Forelimb muscle (tissue), 1 donor: ENCODE measurements at regions not wholly inside any gene's neighbourhood (a gene's known extent, or its start where the extent isn't known, plus 50 kb on each side); places are given as distances from the start of the nearest gene placed in this dataset.
"Not testable (repeated sequence)": the region's sequence is repeated elsewhere in the genome, so short reads cannot be mapped to it uniquely, and the experiment has no call there.

Experiments
- DNase-seq: peaks from one replicate; pipeline ENCODE4 v3.0.0-alpha.2; 2013; ENCODE audit warnings: low read depth

GRCh38 chr5:158516521-158516920 is 583.2 kb downstream of the EBF1 start:
- no peak for DNase-seq

GRCh38 chr5:158514986-158515359 is 584.7 kb downstream of the EBF1 start:
- DNase-seq = no peak

- DNase-seq = peak; percentile 40
These were observed 585.3 kb downstream of the EBF1 start for GRCh38 chr5:158514319-158514985.

GRCh38 chr5:158513490-158514318 is 586.0 kb downstream of the EBF1 start:
- peak; percentile 43 for DNase-seq

- DNase-seq = no peak
These were observed 588.3 kb downstream of the EBF1 start for GRCh38 chr5:158511454-158511853.

- no peak for DNase-seq
These were observed 589.2 kb downstream of the EBF1 start for GRCh38 chr5:158510479-158510878.

GRCh38 chr5:158506648-158507047 is 593.1 kb downstream of the EBF1 start:
- no peak for DNase-seq

GRCh38 chr5:158502686-158503085 is 597.0 kb downstream of the EBF1 start:
- no peak for DNase-seq

GRCh38 chr5:158499892-158500418 is 599.8 kb downstream of the EBF1 start:
- no peak for DNase-seq

GRCh38 chr5:158499075-158499891 is 600.4 kb downstream of the EBF1 start:
- peak; percentile 95 for DNase-seq

GRCh38 chr5:158496624-158497023 is 603.1 kb downstream of the EBF1 start:
- DNase-seq = no peak

- no peak for DNase-seq
These were observed 605.2 kb downstream of the EBF1 start for GRCh38 chr5:158494541-158494940.

GRCh38 chr5:158494044-158494443 is 605.7 kb downstream of the EBF1 start:
- DNase-seq = not testable (repeated sequence)

- no peak for DNase-seq
These were observed 606.9 kb downstream of the EBF1 start for GRCh38 chr5:158492841-158493242.

GRCh38 chr5:158492136-158492535 is 607.6 kb downstream of the EBF1 start:
- no peak for DNase-seq

GRCh38 chr5:158487664-158488063 is 612.1 kb downstream of the EBF1 start:
- DNase-seq = no peak

GRCh38 chr5:158487156-158487555 is 612.6 kb downstream of the EBF1 start:
- DNase-seq = no peak

- no peak for DNase-seq
These were observed 613.1 kb downstream of the EBF1 start for GRCh38 chr5:158486566-158486965.

- no peak for DNase-seq
These were observed 614.1 kb downstream of the EBF1 start for GRCh38 chr5:158485604-158486081.

GRCh38 chr5:158485047-158485446 is 614.7 kb downstream of the EBF1 start:
- no peak for DNase-seq

GRCh38 chr5:158484150-158484549 is 615.6 kb downstream of the EBF1 start:
- no peak for DNase-seq

GRCh38 chr5:158483281-158483860 is 616.3 kb downstream of the EBF1 start:
- DNase-seq = no peak
